ENCODE measurements at regions not wholly inside any gene's neighbourhood (a gene's known extent, or its start where the extent isn't known, plus 50 kb on each side); places are given as distances from the start of the nearest gene placed in this dataset.

DNA sequence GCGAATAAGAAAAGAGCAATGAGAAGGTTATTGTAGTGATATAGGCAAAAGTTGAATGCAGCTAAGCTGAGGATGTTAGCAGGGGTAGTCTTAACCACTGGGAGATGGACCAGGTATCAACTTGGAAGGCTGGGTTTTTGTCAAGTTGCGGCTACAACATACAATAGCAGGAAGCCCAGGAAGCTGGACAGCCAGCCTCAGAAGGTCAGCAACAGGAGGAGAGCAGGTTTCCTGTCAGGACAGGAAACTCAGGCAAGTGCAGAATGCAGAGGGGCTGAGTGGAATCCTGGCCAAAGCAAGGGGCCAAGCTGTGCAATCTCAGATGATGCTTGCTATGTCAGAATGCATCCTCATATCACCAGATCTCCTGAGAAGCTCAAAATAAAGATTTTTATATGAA is 530.0 kb upstream of the ID2 start:
- no peak for DNase-seq

GRCh38 chr2:8152392-8153257 is 529.2 kb upstream of the ID2 start:
- DNase-seq: no peak

DNA sequence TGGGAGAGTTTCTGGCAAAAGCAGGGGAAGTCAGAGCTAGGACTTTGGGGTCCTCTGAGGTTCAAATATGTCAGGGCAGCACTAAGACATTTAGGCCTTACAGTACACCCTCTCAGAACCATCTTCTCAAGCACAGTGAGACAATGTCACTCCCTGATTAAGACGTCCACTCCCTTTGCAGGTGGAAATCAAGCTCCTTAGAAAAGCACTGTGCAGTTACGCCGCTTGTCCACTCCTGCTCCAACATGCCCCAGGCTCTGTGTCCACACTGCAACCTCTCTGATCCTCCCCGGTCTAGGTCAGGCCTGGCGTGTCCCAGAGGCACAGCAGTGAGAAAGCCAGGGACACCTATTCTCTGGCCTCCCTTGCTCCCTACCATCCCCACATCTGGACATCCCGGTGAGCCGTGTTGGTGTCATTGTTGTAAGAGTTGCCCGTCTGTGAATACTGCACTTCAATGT is 528.6 kb upstream of the ID2 start:
- no peak for DNase-seq

DNA sequence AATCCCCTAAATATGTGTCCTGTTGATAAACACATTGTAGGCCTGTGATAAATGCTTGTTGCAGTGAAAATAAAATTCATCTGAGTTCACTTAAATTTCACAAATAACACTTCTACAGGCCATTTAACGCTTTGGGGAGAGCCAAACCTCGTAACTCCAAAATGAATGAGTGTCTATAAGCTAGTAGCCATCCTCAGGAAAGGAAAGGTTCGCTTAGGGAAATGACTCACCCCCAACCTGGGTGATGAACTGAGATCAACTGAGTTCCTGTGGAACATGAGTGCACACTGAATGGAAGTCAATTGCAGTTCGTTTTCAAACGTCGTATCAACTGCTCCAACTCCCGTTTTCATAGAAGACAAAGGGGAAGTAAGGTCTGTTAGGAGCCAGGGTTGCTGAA is 527.6 kb upstream of the ID2 start:
- DNase-seq: no peak

GRCh38 chr2:8154936-8155335 is 526.9 kb upstream of the ID2 start:
- DNase-seq: no peak

- no peak for DNase-seq
Observed at GRCh38 chr2:8157621-8158430, 524.0 kb upstream of the ID2 start.

- DNase-seq: no peak
Observed at GRCh38 chr2:8158711-8159110, 523.1 kb upstream of the ID2 start.

DNA sequence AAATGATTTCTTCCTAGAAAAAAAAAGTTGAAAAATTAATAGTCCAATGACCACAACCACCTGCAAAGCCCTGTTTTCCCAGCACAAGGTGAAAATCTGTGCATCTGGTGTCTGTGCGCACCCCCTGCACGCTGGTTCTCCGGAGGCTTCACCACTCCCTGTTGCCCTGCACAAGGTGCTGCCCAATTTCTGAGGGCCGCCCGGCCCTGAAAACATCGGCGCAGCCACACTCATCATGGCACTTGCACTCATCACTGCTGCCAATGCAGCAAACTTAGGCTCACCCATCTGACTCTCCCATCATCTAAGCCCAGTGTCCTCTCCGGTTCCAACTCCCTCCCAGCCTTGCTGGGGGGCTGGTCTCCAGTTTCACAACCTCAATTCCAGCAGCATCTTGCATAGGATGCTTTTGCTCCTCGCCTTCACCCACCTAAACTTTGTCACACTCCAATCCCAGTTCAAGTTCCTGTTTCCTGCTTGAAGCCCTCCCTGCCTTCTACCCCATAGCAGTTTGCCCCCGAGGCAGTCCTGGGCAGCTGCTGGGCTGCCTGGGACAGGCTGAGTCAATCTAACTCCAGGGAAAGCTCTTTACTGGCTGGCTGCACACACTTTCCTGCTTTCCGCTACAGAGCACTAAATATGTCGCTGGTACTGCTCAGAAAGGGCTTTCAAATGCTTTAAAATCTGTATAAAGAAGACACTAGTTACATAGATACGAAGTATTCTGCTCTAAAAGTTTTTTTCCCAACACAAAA is 522.5 kb upstream of the ID2 start:
- no peak for DNase-seq

- DNase-seq: no peak
Observed at GRCh38 chr2:8159966-8160603, 521.8 kb upstream of the ID2 start.

DNA sequence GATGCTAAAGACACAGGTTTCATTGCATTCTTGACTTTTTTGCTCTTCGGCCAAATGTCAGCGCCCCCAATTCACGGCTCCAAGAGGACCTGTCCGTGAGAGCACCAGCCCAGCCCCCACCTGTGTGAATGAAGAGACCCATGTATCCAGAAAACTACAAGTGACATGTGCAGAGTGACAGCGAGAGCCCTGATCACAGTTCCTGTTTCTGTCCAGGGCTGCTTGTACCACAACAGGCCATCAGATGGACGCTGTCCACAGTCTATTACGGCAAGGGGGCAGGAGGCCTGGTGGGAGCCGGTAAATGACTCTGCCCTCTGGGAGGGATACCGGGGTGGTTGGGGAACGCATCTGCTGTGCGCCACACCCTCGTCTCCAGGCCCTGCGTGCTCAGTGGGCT is 520.9 kb upstream of the ID2 start:
- DNase-seq: no peak

DNA sequence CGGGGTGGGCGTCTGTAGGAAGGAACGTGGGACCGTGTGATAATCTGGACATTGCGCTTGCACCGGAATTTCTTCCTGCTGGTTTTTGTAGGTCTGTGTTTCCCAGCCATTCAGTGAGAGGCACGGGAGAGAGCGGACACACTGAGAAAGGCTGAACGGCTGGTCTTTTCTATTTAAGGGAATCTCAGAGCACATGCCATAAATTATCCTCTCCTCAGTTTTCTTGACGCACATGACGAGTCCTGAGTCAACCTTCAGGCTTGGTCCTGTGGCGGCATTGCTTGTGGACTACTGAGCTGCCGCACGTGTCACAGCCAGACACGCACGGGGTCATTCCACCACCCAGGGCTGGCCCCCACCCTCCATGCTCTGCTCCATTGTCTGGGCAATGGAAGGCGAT is 519.3 kb upstream of the ID2 start:
- DNase-seq: no peak

GRCh38 chr2:8165550-8165949 is 516.3 kb upstream of the ID2 start:
- no peak for DNase-seq

GRCh38 chr2:8168022-8168717 is 513.7 kb upstream of the ID2 start:
- DNase-seq: no peak

- DNase-seq: no peak
Observed at GRCh38 chr2:8168876-8169424, 512.9 kb upstream of the ID2 start.

DNA sequence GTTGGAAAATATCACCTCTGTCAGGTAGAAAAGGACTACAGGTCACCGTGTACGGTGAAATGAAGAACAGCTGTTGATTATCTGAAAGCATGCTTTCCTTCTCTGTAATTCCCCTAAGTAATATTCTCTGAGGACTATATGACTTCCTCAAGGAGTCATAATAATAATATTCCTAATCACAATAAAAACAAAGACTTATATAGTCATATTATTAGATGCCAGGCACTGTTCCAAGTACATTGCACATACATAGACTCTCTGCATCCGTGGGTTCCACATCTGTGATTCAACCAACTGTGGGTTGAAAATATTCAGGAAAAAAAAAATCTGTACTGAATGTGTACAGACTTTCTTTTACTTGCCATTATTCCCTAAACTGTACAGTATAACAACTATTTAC is 512.4 kb upstream of the ID2 start:
- DNase-seq: no peak

DNA sequence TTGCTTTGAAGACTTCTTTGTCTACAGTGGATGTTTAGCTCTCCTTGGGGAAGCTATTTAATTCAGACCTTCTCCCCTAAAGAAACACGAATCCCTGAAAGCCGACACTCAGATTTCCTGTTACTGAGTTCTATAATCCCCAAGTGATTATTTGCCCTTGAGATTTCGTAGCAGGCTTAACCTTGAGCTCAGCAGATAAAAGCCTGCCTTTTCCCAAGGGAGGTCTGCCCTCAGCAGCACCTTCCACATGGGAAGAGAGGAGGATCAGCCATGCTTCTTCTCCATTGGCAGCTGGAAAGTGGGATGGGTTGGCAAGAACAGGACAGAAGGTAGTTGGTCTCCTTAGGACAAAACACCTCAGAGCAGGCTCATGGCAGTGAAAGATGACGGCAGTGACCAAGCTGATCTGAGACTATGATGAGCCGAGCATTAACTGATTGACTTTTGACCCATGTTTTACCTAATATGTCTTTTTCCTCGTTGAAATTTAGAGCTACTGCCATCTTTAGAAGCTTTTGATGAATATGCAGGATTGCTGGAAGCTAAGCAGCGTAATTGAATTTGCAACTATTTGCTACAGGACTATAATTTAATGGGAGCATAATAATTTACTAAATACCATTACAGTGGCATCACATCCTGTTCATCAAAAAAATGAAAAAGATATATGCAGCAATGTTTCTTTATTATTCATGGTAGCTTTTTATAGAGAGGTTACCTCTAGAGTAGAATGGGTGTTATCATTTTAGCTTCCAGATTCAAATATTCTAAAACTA is 511.1 kb upstream of the ID2 start:
- DNase-seq: no peak

GRCh38 chr2:8171608-8172007 is 510.2 kb upstream of the ID2 start:
- DNase-seq: no peak

- no peak for DNase-seq
Observed at GRCh38 chr2:8172661-8173060, 509.2 kb upstream of the ID2 start.

GRCh38 chr2:8174641-8175257 is 507.1 kb upstream of the ID2 start:
- DNase-seq: no peak

DNA sequence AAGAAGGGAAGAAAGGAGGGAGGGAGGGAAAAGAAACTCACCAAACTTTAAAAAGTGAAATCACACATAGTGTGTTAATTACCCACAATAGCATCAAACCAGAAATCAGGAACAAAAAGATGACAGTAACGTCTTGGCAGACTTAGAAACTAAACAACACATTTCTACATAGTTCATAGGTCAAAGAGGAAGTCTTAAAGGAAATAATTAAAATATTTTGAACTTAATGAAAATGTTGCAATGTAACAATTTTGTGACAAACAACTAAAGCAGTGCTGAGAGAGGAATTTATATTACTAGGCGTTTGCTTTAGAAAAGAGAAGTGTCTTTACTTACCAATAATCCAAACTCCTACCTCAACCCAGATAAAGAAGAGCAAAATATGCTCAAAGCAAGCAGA is 505.0 kb upstream of the ID2 start:
- no peak for DNase-seq
